C4-2B (cell line): ENCODE measurements at regions not wholly inside any gene's neighbourhood (a gene's known extent, or its start where the extent isn't known, plus 50 kb on each side); places are given as distances from the start of the nearest gene placed in this dataset.

Experiments
- H3K27ac ChIP-seq: fragments of 450-650 bp; 2 replicates; pipeline ENCODE4 v1.5.1; 2017
- CTCF ChIP-seq: fragments of 450-650 bp; conservative IDR thresholded peaks from 2 replicates; pipeline ENCODE4 v1.5.1; 2017; ENCODE audit warnings: mild to moderate bottlenecking
- ZFX ChIP-seq: fragments of 450-650 bp; IDR thresholded peaks from 2 replicates; pipeline ENCODE4 v1.6.1; 2017

GRCh38 chr1:166221316-166221715, 54.5 kb upstream of the FAM78B start:
- H3K27ac ChIP-seq = no peak overlapping the region
- TF ChIP-seq ZFX (no peak), CTCF (no peak)

- H3K27ac ChIP-seq = no peak overlapping the region
- TF ChIP-seq CTCF (no peak), ZFX (no peak)
Observed at GRCh38 chr1:166233750-166234366, 67.1 kb upstream of the FAM78B start.

GRCh38 chr1:166235728-166236127, 68.9 kb upstream of the FAM78B start:
- H3K27ac ChIP-seq = no peak overlapping the region
- no peak for TF ChIP-seq CTCF

- H3K27ac ChIP-seq = no peak overlapping the region
- TF ChIP-seq ZFX (no peak), CTCF (no peak)
Observed at GRCh38 chr1:166237675-166238074, 70.9 kb upstream of the FAM78B start.

GRCh38 chr1:166253076-166253779, 86.4 kb upstream of the FAM78B start:
- no peak for TF ChIP-seq ZFX
- no peak for TF ChIP-seq CTCF
- H3K27ac ChIP-seq = no peak overlapping the region

- TF ChIP-seq ZFX (no peak), CTCF (no peak)
- no peak overlapping the region for H3K27ac ChIP-seq
Observed at GRCh38 chr1:166258017-166258416, 91.2 kb upstream of the FAM78B start.

GRCh38 chr1:166261511-166261910, 94.7 kb upstream of the FAM78B start:
- TF ChIP-seq ZFX (no peak), CTCF (no peak)

More at GRCh38 chr1:166261511-166261910, 94.7 kb upstream of the FAM78B start:
- no peak overlapping the region for H3K27ac ChIP-seq
